Psoas muscle (tissue), 7 donors: ENCODE measurements at regions not wholly inside any gene's neighbourhood (a gene's known extent, or its start where the extent isn't known, plus 50 kb on each side); places are given as distances from the start of the nearest gene placed in this dataset.

Experiments
- ATAC-seq, 4 donors: fragments of 200-7000 bp; cut with Tn5 transposase; one replicate each; pipeline ENCODE4 v1.9.1; 2020; ENCODE audit warnings: moderate library complexity in 3 of 4, mild to moderate bottlenecking in 2 of 4
- DNase-seq, 2 donors: peaks; one replicate each; pipeline ENCODE4 v3.0.0-alpha.2; 2020
- H3K27ac ChIP-seq: fragments of 200-600 bp; one replicate; pipeline ENCODE4 v1.8.0; 2022
- H3K27me3 ChIP-seq, 3 donors: fragments of 200-600 bp in 1 of 3; one replicate each; pipeline versions ENCODE4 v1.6.1 to v1.8.0; 2013 to 2022; ENCODE audit warnings: low read length in 2 of 3, mild to moderate bottlenecking in 2 of 3, moderate library complexity in 1 of 3; ENCODE audit not compliant: insufficient read depth in 3 of 3
- H3K36me3 ChIP-seq, 2 donors: fragments of 200-600 bp in 1 of 2; one replicate each; pipeline versions ENCODE4 v1.6.1 to v1.8.0; 2013 to 2022; ENCODE audit warnings: low read depth in 1 of 2, mild to moderate bottlenecking in 1 of 2, moderate library complexity in 1 of 2; ENCODE audit not compliant: insufficient read depth in 1 of 2
- H3K4me1 ChIP-seq: fragments of 200-600 bp; one replicate; pipeline ENCODE4 v1.8.0; 2022
- H3K4me3 ChIP-seq: fragments of 200-600 bp; one replicate; pipeline ENCODE4 v1.8.0; 2022; ENCODE audit warnings: mild to moderate bottlenecking
- H3K9me3 ChIP-seq: fragments of 200-600 bp; one replicate; pipeline ENCODE4 v1.8.0; 2022
- WGBS, 3 donors: extraction: QIAGEN DNeasy Blood & Tissue Kit; methylation state at CpG; one replicate each; pipeline versions ENCODE4 v1.1.6 to v1.1.7; 2013; 5-methylcytosine and 5-hydroxymethylcytosine counted together
- intact Hi-C, 2 donors: fragments of 100-400 bp; cut with DNase I; formaldehyde crosslinking; loops; one replicate each; pipeline versions ENCODE4 v1.11.0 to v1.14.2; 2022
- TF ChIP-seq, protein P1 (sequence below): fragments of 200-600 bp; IDR thresholded peaks from one replicate; pipeline ENCODE4 v1.8.0; 2022; ENCODE audit warnings: antibody characterized with exemption
- donor health status: healthy with polysubstance abuse.
- donor health status: DM: no; HTN: no; CAD: no; lungs with moderate emphysema.
- donor health status: Bipolar disorder and iron deficiency.
- donor health status: healthy.
- donor health status: DM: yes; HTN: yes; CAD: no.
- donor health status: DM: no; HTN: no; CAD: no.
- donor health status: DM: yes; HTN: yes; CAD: no.

GRCh38 chr17:70503449-70503848, 334.1 kb downstream of the KCNJ2 start:
- no peak overlapping the region for H3K4me3 ChIP-seq
- H3K27me3 ChIP-seq, result no peaks in the 10 kb centered on the region
- TF ChIP-seq, protein P1, sequence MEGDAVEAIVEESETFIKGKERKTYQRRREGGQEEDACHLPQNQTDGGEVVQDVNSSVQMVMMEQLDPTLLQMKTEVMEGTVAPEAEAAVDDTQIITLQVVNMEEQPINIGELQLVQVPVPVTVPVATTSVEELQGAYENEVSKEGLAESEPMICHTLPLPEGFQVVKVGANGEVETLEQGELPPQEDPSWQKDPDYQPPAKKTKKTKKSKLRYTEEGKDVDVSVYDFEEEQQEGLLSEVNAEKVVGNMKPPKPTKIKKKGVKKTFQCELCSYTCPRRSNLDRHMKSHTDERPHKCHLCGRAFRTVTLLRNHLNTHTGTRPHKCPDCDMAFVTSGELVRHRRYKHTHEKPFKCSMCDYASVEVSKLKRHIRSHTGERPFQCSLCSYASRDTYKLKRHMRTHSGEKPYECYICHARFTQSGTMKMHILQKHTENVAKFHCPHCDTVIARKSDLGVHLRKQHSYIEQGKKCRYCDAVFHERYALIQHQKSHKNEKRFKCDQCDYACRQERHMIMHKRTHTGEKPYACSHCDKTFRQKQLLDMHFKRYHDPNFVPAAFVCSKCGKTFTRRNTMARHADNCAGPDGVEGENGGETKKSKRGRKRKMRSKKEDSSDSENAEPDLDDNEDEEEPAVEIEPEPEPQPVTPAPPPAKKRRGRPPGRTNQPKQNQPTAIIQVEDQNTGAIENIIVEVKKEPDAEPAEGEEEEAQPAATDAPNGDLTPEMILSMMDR, result no peak
- intact Hi-C loops, result no loop called here
- no peaks in the 10 kb centered on the region for H3K9me3 ChIP-seq
- ATAC-seq (no peak), DNase-seq (no peak)
- no peaks in the 10 kb centered on the region for H3K4me1 ChIP-seq
- 71 to 95% (median 82%) methylated on average over 3 of the region's 3 CpGs for WGBS, 3 donors
- no peak overlapping the region for H3K27ac ChIP-seq
- no peaks in the 10 kb centered on the region for H3K36me3 ChIP-seq

- no peak for ATAC-seq
- Histone ChIP-seq H3K4me3 (no peak overlapping the region), H3K4me1 (no peaks in the 10 kb centered on the region), H3K36me3 (no peaks in the 10 kb centered on the region), H3K27ac (no peak overlapping the region), H3K27me3 (no peaks in the 10 kb centered on the region), H3K9me3 (no peaks in the 10 kb centered on the region)
- TF ChIP-seq, protein P1, result no peak
- intact Hi-C loops, result no loop called here
- WGBS, 3 donors, result 77 to 85% (median 82%) methylated on average over 2 of the region's 2 CpGs
- no peak for DNase-seq
These were observed 341.0 kb downstream of the KCNJ2 start for GRCh38 chr17:70510288-70510687.

GRCh38 chr17:70517816-70518215, 348.5 kb downstream of the KCNJ2 start:
- Histone ChIP-seq H3K4me3 (no peak overlapping the region), H3K27me3 (no peaks in the 10 kb centered on the region), H3K4me1 (no peaks in the 10 kb centered on the region), H3K9me3 (no peaks in the 10 kb centered on the region), H3K36me3 (no peaks in the 10 kb centered on the region), H3K27ac (no peak overlapping the region)
- no peak for DNase-seq
- intact Hi-C loops, result no loop called here
- ATAC-seq, result no peak
- TF ChIP-seq, protein P1, result no peak

GRCh38 chr17:70519300-70519699, 350.0 kb downstream of the KCNJ2 start:
- H3K9me3 ChIP-seq, result no peaks in the 10 kb centered on the region
- intact Hi-C loops, result no loop called here
- no peak for ATAC-seq
- H3K27me3 ChIP-seq, result no peaks in the 10 kb centered on the region
- no peak overlapping the region for H3K27ac ChIP-seq
- H3K4me1 ChIP-seq, result no peaks in the 10 kb centered on the region
- H3K36me3 ChIP-seq, result no peaks in the 10 kb centered on the region
- no peak overlapping the region for H3K4me3 ChIP-seq
- TF ChIP-seq, protein P1, result no peak
- no peak for DNase-seq
- 80 to 89% (median 85%) methylated on average over 3 of the region's 3 CpGs for WGBS, 3 donors

DNA sequence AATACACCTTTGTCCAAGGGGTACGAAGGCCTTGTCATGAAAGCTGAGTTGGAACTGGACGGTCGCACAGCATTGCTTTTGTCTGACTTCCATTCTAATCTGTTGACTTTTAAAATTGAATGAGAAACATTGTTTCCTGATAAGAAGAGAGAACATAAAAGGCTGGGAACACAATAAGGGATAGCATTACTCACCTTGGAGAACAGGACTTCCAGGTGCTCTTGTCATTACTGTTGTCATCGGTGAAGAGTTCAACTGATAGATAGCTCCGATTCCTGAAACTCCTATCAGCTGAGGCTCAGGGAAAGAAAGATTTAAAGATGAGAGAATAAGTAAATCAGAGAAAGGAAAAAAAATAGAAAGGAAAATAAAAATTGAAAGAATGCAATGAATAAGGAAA, 351.1 kb downstream of the KCNJ2 start:
- 96 to 97% (median 96%) methylated on average over 5 of the region's 5 CpGs for WGBS, 3 donors

More for the DNA sequence above, 351.1 kb downstream of the KCNJ2 start:
- no peaks in the 10 kb centered on the region for H3K36me3 ChIP-seq
- H3K27ac ChIP-seq, result no peak overlapping the region
- H3K4me1 ChIP-seq, result no peaks in the 10 kb centered on the region
- H3K4me3 ChIP-seq, result no peak overlapping the region
- no peak for ATAC-seq
- no peak for DNase-seq
- H3K27me3 ChIP-seq, result no peaks in the 10 kb centered on the region
- H3K9me3 ChIP-seq, result no peaks in the 10 kb centered on the region
- TF ChIP-seq, protein P1, result no peak
- intact Hi-C loops, result no loop called here
